Stomach (tissue), 8 donors: ENCODE measurements at regions not wholly inside any gene's neighbourhood (a gene's known extent, or its start where the extent isn't known, plus 50 kb on each side); places are given as distances from the start of the nearest gene placed in this dataset.
A peak's percentile ranks its signal among the peaks of the same experiment; 100 is the strongest.

Experiments used
- DNase-seq, 2 donors: peaks; one replicate each; pipeline versions ENCODE4 v3.0.0 to v3.0.0-alpha.2; 2013 to 2019
- H3K27ac ChIP-seq, 5 donors: fragments of 200-600 bp in 4 of 5; sonication (generic) in 4 of 5; one replicate each; pipeline ENCODE4 v1.5.1; 2013 to 2019; ENCODE audit warnings: mild to moderate bottlenecking in 1 of 5, moderate library complexity in 1 of 5
- H3K27me3 ChIP-seq, 3 donors: fragments of 200-600 bp; sonication (generic); one replicate each; pipeline ENCODE4 v1.5.1; 2017 to 2019; ENCODE audit warnings: mixed run types in 1 of 3
- H3K36me3 ChIP-seq, 4 donors: fragments of 200-600 bp; sonication (generic); 1 replicate in 3 of 4; 2 replicates in 1 of 4; pipeline ENCODE4 v1.5.1; 2016 to 2019
- H3K4me1 ChIP-seq, 4 donors: fragments of 200-600 bp; sonication (generic); one replicate each; pipeline ENCODE4 v1.5.1; 2016 to 2019
- H3K4me3 ChIP-seq, 4 donors: fragments of 200-600 bp; sonication (generic) in 3 of 4; one replicate each; pipeline ENCODE4 v1.5.1; 2016 to 2019; ENCODE audit warnings: mild to moderate bottlenecking in 1 of 4
- H3K9me3 ChIP-seq, 4 donors: fragments of 200-600 bp; sonication (generic); one replicate each; pipeline ENCODE4 v1.5.1; 2016 to 2019
- CTCF ChIP-seq, 7 experiments: fragments of 450-650 bp in 4 of 7; fragments of 200-600 bp in 3 of 7; sonication (generic) in 3 of 7; IDR thresholded peaks; one replicate each; pipeline ENCODE4 v1.5.1; 2016 to 2019; ENCODE audit warnings: antibody characterized with exemption in 7 of 7, control low read depth in 2 of 7, mild to moderate bottlenecking in 1 of 7
- EP300 ChIP-seq: sonication (generic); formaldehyde crosslinking; IDR thresholded peaks from one replicate; pipeline ENCODE4 v1.6.1; 2017; ENCODE audit warnings: antibody characterized with exemption
- POLR2A ChIP-seq, 4 donors: fragments of 450-650 bp; IDR thresholded peaks; one replicate each; pipeline ENCODE4 v1.6.1; 2016; ENCODE audit warnings: antibody characterized with exemption in 4 of 4, control low read depth in 2 of 4, mild to moderate bottlenecking in 1 of 4, moderate library complexity in 1 of 4
- POLR2AphosphoS5 ChIP-seq, 3 donors: sonication (generic); formaldehyde crosslinking; IDR thresholded peaks; one replicate each; pipeline ENCODE4 v1.6.1; 2016; ENCODE audit warnings: antibody characterized with exemption in 3 of 3
- WGBS, 5 donors: extraction: QIAGEN DNeasy Blood & Tissue Kit in 3 of 5; methylation state at CpG; one replicate each; pipeline versions ENCODE4 v1.1.5 to v1.1.7; 2013 to 2018; 5-methylcytosine and 5-hydroxymethylcytosine counted together
- intact Hi-C: fragments of 100-400 bp; cut with DNase I; formaldehyde crosslinking; loops from one replicate; pipeline ENCODE4 v1.15.1; 2023; ENCODE audit warnings: low total_unique reads
- donor health status: healthy with polysubstance abuse.
- donor health status: Bipolar disorder and iron deficiency.
- donor health status: healthy.

GRCh38 chr10:42942279-42942950, 134.5 kb upstream of the RET start:
- 84 to 89% (median 85%) methylated on average over 6 to 7 of the region's 7 CpGs for WGBS, 5 donors
- Histone ChIP-seq H3K36me3 (no peaks in the 10 kb centered on the region), H3K27ac (no peak overlapping the region), H3K4me1 (peaks cover 8 to 11% (median 9%) of the 10 kb centered on the region in 4 donors), H3K9me3 (peaks cover 0 to 3% (median 0%) of the 10 kb centered on the region in 4 donors), H3K27me3 (peaks cover 0 to 20% (median 0%) of the 10 kb centered on the region in 3 donors), H3K4me3 (no peak overlapping the region)
- DNase-seq = peak in 1 of 2 donors; percentile 16
- TF ChIP-seq EP300 = no peak
- no peak for TF ChIP-seq POLR2A (IDR thresholded peaks at IDR 0.05)
- no peak for TF ChIP-seq CTCF (IDR thresholded peaks at IDR 0.05)
- no peak for TF ChIP-seq POLR2AphosphoS5 (IDR thresholded peaks at IDR 0.05)
- intact Hi-C loops = no loop called here

- H3K27me3 ChIP-seq = peaks cover 0 to 20% (median 0%) of the 10 kb centered on the region in 3 donors
- H3K4me1 ChIP-seq = peaks cover 8 to 11% (median 9%) of the 10 kb centered on the region in 4 donors
- H3K4me3 ChIP-seq = no peak overlapping the region
- no peak for TF ChIP-seq POLR2AphosphoS5 (IDR thresholded peaks at IDR 0.05)
- DNase-seq = peak in 1 of 2 donors; percentile 23
- intact Hi-C loops = no loop called here
- no peak overlapping the region for H3K27ac ChIP-seq
- peaks cover 0 to 5% (median 0%) of the 10 kb centered on the region in 4 donors for H3K9me3 ChIP-seq
- WGBS, 5 donors = 87 to 98% (median 91%) methylated on average over 7 to 9 of the region's 9 CpGs
- no peaks in the 10 kb centered on the region for H3K36me3 ChIP-seq
Measured at GRCh38 chr10:42943025-42943818, 133.6 kb upstream of the RET start.

GRCh38 chr10:42948040-42948439, 128.8 kb upstream of the RET start:
- Histone ChIP-seq H3K36me3 (no peaks in the 10 kb centered on the region), H3K4me1 (peaks cover 6 to 16% (median 16%) of the 10 kb centered on the region in 4 donors), H3K27ac (no peak overlapping the region), H3K9me3 (peaks cover 0 to 5% (median 0%) of the 10 kb centered on the region in 4 donors), H3K27me3 (peaks cover 0 to 21% (median 7%) of the 10 kb centered on the region in 3 donors), H3K4me3 (no peak overlapping the region)
- TF ChIP-seq POLR2AphosphoS5 (IDR thresholded peaks at IDR 0.05) (no peak), EP300 (no peak), CTCF (IDR thresholded peaks at IDR 0.05) (no peak), POLR2A (IDR thresholded peaks at IDR 0.05) (no peak)
- no peak for DNase-seq
- intact Hi-C loops = no loop called here
- 83 to 94% (median 90%) methylated on average over 2 of the region's 2 CpGs for WGBS, 5 donors

- no peak overlapping the region for H3K4me3 ChIP-seq
- no peak for DNase-seq
- 93 to 97% (median 95%) methylated on average over 2 of the region's 2 CpGs for WGBS, 5 donors
- no peaks in the 10 kb centered on the region for H3K36me3 ChIP-seq
- H3K27me3 ChIP-seq = peaks cover 0 to 15% (median 7%) of the 10 kb centered on the region in 3 donors
- H3K27ac ChIP-seq = no peak overlapping the region
- peaks cover 6 to 16% (median 16%) of the 10 kb centered on the region in 4 donors for H3K4me1 ChIP-seq
- peaks cover 0 to 5% (median 0%) of the 10 kb centered on the region in 4 donors for H3K9me3 ChIP-seq
- intact Hi-C loops = no loop called here
- TF ChIP-seq POLR2AphosphoS5 (IDR thresholded peaks at IDR 0.05) (no peak), EP300 (no peak), POLR2A (IDR thresholded peaks at IDR 0.05) (no peak), CTCF (IDR thresholded peaks at IDR 0.05) (no peak)
Measured at GRCh38 chr10:42949287-42949686, 127.6 kb upstream of the RET start.
